Occipital lobe (tissue), 1 donor: ENCODE measurements at regions not wholly inside any gene's neighbourhood (a gene's known extent, or its start where the extent isn't known, plus 50 kb on each side); places are given as distances from the start of the nearest gene placed in this dataset.

ENCODE experiments used
- DNase-seq: peaks from one replicate; lab custom pipeline; 2025; lab: John Stamatoyannopoulos, UW

DNA sequence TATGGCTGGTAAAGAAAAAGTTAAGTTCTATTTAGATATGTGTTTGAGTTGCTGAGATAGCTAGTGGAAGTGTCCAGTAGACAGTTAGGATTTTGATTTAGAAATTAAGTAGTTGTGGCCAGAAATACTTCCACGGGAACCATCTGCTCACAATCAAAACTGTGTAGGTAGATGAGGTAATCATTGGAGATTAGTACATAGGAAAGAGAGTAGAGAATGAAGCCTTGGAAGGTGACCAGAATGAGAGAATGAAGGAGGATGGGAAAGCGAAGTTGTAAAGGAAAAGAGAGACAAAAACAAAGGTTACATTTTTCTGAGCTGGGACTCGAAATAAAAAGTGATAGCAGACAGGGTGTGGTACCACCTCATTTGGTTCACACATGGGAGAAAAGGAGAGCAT lies 296.9 kb upstream of the SORL1-AS1 start:
- no peak for DNase-seq

DNA sequence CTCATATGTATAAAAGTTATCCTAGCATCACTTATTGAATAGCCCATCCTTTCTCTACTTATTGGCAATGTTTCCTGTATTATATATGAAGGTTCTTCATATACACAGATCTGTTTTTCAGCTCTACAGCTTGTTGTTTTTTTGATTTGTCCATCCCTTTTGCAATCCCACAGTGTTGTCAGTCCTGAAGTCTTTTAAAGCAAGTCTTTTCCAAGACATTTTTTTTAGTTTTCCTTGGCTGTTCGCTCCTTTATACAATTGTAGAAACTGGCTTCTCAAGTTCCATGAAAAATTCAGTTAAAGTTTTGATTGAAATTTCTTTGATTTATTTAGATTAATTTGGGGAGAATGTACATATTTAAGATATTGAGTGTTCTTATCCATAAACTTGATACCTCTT lies 295.3 kb upstream of the SORL1-AS1 start:
- DNase-seq, result no peak

GRCh38 chr11:121743285-121743684 lies 290.5 kb upstream of the SORL1-AS1 start:
- no peak for DNase-seq

- DNase-seq, result peak; percentile 23
Measured at GRCh38 chr11:121741761-121742361, 289.1 kb upstream of the SORL1-AS1 start.

GRCh38 chr11:121741351-121741760 lies 288.6 kb upstream of the SORL1-AS1 start:
- DNase-seq, result no peak

- DNase-seq, result no peak
Measured at GRCh38 chr11:121740902-121741301, 288.1 kb upstream of the SORL1-AS1 start.

DNA sequence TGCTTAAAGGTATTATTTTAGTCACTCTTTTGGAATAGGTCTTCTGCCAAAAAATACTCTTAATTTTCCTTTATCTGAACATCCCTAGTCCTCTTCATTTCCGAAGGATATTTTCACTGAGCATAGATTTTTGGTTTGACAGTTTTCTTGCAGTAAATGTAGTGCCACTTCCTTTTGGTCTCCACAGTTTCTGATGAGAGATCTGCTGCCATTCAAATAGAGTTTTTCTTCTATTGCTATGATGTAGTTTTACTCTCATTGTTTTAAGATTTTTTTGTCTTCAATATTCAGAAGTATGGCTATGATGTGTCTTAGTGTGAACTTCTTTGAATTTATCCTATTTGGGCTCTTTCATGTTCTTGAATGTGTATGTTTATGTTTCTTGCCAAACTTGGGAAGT lies 281.1 kb upstream of the SORL1-AS1 start:
- no peak for DNase-seq

DNA sequence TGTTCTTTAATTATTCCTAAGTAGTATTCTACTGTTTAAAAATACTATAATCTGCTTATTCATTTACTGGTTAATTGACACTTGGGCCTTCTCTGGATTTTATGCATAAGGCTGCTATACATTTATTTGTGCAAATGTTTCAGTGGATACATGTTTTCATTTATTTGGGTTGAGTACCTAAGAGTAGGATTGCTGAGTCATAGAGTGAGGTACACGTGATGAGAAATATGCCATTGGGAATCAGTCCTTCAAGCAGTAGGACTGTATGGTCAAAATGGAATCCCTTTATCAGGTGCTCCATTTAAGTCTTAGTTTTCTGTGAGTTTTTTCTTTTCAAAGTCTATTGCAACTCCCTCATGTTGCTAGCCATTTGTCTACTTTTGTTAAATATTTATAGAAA lies 275.2 kb upstream of the SORL1-AS1 start:
- DNase-seq, result no peak

DNA sequence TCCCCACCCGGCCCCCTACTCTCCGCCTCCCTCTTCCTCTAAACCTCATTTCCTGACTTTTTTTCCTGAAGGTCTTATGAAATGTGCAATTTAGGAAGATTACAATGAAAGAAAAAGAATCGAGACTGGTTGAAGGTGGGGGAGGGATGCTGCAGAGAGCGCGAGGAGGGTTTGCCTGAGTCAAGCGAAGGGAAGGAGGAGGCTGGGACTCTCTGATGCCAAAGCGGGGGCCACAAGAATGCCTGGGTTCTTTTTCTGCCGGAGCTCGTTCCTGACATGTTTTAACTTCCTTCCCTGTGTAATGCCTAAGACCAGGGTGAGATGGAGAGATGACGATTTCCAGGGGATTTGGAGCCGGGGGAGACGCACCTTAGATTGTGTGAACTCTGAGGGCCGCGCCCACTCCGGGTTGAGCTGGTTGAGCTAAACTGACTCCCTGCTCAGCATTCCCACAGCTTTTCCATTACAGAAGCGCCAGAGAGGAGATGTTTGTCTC lies 270.5 kb upstream of the SORL1-AS1 start:
- DNase-seq, result peak; percentile 63

GRCh38 chr11:121722431-121723245 lies 269.9 kb upstream of the SORL1-AS1 start:
- peak; percentile 89 for DNase-seq

GRCh38 chr11:121721961-121722360 lies 269.2 kb upstream of the SORL1-AS1 start:
- no peak for DNase-seq

- no peak for DNase-seq
Measured at GRCh38 chr11:121721448-121721847, 268.7 kb upstream of the SORL1-AS1 start.

DNA sequence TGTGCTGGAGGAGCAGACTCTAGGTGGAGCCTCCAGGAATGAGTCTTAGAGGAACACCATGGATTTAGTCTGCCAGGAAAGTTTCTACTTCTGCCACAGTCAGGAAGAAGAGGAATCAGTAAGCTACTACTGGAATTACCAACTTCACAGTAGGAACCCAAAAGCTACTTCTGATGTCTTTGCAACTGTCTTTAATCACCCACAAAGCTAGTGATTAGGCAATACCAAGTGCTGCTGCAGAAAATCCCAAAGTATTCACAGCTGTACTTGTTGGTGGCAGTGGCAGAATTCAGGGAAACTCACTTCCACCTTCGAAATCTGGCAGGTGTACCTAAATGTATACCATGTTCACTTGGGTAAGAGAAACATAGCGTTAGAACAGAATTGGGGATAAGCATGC lies 264.5 kb upstream of the SORL1-AS1 start:
- no peak for DNase-seq

DNA sequence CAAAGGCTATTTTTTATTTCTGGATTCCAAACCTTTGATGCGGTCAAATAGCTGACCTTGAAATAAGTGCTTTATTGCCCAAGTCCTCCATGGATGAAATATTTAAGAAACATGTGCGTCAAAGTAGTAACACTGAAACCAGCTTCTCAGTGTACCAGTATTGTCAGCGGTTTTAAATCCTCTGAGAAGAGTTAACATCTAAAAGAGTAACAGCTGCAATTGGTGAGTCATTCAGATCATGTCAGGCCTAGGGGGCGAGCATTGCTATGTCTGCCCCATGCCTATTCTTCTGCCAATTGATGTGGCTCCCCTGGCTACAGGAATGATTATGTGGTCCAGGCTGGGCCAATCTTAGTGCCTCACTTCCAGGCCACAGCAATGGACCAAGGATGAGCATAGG lies 263.3 kb upstream of the SORL1-AS1 start:
- DNase-seq, result no peak

GRCh38 chr11:121715405-121715804 lies 262.6 kb upstream of the SORL1-AS1 start:
- no peak for DNase-seq

- no peak for DNase-seq
Measured at GRCh38 chr11:121714351-121714750, 261.6 kb upstream of the SORL1-AS1 start.

DNA sequence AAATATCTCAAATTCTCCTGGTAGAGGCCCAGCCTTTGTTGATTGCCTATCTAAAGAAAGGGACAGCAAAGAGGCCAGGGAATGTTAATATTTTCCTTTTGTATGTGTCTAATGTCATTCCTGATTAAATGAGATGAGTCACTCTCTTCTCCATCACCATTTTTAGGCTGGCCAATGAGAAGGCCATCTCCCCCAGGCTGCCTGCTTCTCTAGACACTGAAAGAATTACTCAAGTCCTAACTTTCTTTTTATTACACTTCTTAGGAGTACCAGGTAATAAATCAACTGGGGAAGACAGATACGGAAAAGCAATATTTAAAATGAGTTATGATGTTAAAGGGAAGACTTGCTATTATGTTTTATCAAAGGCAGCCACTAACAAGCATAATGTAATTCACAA lies 259.2 kb upstream of the SORL1-AS1 start:
- DNase-seq, result no peak

GRCh38 chr11:121711236-121711635 lies 258.5 kb upstream of the SORL1-AS1 start:
- DNase-seq, result no peak

- no peak for DNase-seq
Measured at GRCh38 chr11:121706884-121707420, 254.2 kb upstream of the SORL1-AS1 start.

GRCh38 chr11:121703201-121703600 lies 250.4 kb upstream of the SORL1-AS1 start:
- DNase-seq, result no peak

DNA sequence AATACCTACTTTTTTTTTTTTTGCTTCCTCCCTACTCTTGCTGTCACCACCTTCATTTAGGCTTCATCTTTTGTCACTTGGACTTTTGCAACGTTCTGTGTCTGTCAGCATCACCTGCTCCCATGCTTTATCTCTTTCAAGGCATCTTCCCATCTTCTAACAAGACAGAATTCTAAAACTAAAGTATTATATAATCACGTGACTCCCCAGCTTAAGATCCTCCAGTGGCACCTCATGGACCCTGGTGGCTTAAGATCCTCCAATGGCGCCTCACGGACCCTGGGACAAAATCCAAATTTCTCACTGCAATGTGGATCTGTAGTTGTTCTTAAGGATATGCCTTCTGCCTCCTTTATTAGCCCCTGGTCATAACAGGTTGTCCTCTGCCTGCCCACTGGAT lies 248.2 kb upstream of the SORL1-AS1 start:
- DNase-seq, result no peak

DNA sequence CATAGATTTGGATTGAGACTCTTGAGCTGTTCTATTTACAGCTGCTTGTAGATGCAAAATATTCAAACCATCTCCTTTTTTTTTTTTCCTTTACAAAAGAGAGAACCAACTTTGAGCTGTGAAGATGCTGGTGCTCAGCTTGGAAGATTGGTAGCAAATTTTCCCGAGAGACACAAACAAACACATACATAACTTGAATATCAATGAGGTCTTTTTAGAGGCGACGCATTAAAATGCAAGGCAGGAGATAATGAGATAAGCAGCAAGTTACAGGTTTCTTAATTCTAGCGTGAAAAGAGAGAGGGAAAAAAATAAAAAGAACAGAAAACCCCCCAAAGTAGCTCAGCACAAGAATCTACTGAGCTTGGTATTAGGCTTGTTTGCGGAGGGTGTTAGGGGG lies 247.0 kb upstream of the SORL1-AS1 start:
- DNase-seq, result no peak
